SW480 (cell line): ENCODE measurements at regions not wholly inside any gene's neighbourhood (a gene's known extent, or its start where the extent isn't known, plus 50 kb on each side); places are given as distances from the start of the nearest gene placed in this dataset.
"Not testable (repeated sequence)": the region's sequence is repeated elsewhere in the genome, so short reads cannot be mapped to it uniquely, and the experiment has no call there.

Source experiments
- DNase-seq: peaks from one replicate; pipeline ENCODE4 v3.0.0-alpha.2; 2016; ENCODE audit warnings: low spot score

DNA sequence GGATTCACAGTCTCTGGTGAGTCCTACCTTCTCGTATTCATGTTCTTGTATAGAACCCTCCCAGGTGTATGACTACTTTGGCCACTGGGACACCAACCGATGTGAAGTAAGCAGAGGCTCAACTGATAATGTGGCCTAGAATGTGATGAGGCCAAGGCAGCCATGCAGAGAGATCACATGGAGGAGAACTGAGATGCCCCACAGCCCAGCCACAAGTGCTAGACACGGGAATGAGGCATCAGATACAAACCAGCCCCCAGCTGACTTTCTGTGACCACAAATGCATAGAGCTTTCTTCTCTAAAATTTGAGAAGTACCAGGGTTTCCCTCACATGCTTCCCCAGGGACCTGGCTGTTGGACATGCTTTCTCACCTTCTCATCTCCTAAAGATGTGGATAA is 375.7 kb downstream of the CCSER2 start:
- no peak for DNase-seq

DNA sequence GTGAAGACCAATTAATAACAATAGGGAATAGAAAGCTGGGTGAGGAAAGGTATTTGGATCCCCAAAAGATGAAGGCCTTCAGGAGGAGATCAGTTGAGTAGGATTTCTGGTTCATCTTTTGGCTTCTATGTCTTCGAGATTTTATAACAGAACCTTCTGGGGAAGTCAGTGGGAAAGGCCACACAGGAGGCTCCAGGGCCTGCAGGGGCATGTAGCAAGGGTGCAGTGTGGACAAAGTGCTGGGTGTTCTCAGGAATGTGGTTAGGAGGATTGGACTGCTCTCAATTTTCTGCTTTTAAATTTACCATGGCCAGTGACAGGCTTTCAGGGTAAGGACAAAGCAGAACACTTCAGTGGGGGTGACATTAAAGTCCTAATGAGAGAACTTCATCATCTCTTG is 378.0 kb downstream of the CCSER2 start:
- no peak for DNase-seq

DNA sequence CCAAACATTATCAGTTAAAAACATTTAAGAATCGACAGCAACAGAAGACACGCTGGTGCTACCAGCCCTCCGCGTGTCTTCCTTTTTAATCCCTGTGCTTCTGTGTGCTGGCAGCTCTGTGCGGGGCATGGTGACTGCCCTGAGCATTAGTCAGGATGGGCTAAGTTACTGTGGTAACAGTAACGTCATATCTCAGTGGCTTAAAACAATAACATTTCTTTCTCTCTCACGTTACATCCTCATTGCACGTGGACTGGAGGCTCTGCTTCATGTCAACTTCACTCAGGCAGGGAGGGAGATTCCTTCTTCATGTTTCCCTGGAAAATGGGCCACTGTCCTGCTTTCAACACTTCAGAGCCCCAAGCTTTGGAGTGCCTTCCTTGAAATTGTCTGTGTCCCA is 378.5 kb downstream of the CCSER2 start:
- no peak for DNase-seq

DNA sequence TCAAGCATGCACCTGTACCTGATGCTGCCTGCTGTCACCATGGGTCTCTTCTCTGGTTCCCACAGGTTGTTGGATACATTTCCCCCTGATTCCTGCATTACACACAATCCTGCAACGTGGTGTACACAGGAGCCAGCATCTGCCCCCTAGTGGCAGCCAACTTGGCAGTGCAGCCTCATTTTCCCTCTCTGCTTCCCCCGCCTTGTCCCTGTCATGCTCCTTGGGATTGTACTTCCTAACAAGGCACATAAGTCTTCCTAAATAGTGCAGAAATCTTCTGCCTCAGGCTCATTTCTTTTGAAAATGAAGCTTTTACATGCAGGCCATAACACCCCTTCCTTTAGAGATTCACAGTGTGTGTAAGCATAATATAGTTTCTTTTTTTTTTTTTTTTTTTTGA is 387.5 kb downstream of the CCSER2 start:
- DNase-seq, result peak; percentile 30

- no peak for DNase-seq
These were observed 390.7 kb downstream of the CCSER2 start for GRCh38 chr10:84718877-84719616.

DNA sequence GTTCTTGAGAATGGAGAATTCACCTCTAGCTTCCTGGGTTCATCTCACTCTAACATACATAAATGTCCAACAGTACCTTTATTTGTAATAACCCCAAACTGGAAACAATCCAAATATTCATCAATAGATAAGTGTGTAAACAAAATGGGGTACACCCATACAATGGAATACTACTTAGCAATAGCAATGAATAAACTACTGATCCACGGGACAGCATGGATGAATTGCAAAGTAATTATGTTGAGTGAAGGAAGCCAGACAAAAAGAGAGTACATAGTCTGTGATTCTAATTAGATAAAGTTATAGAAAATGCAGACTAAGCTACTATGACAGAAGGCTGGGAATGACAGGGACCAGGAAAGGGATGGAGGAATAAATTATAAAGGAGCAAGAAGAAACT is 391.3 kb downstream of the CCSER2 start:
- DNase-seq, result no peak

GRCh38 chr10:84727398-84727797 is 399.0 kb downstream of the CCSER2 start:
- no peak for DNase-seq

DNA sequence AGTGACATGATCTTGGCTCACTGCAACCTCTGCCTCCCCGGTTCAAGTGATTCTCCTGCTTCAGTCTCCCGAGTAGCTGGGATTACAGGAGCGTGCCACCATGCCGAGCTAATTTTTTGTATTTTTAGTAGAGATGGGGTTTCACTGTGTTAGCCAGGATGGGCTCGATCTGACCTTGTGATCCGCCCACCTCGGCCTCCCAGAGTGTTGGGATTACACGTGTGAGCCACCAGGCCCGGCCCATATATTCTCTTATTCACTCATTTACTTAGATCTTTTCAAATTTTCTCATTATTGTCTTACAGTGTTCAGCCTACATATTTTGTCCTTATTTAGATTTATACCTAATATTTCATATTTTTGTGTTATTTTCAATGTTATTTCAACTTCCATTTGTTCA is 410.7 kb downstream of the CCSER2 start:
- not testable (repeated sequence) for DNase-seq

DNA sequence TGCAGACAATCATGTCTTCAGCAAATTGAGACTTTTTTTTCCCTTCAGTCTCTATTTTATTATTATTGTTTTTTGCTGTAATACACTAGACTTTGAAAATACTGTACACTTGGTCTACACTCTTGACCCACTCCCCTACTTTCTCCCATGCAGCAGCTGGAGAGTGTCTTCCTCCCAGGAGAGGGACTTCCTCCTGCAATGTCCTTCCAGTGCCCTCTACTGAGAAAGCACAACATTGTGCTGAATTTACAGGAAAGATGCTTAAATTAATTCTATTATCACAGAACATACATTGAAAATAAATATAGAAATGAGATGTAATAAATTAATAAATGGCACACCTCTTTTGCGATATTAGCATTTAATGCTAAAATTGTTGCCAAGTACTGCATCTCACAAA is 411.3 kb downstream of the CCSER2 start:
- no peak for DNase-seq

- no peak for DNase-seq
These were observed 415.1 kb downstream of the CCSER2 start for GRCh38 chr10:84743483-84743882.

DNA sequence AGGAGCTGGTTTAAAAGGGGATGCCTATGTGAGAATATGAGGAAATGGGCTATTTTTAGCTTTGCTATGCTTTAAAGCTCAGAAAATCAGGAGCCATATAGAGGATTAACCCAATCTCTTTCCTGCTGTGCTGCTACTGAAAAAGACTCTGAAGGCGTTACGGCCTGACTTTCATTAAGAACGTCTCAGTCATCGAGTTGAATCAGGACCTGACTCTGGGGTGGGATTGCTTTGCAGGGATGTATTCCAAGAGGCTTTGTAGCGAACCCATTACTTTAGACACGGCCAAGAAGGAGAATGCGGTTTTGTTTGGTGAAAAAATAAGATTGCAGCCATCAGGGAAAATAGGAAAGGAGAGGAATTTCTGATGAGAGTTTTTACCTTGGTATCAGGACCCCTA is 426.9 kb downstream of the CCSER2 start:
- DNase-seq, result no peak

- DNase-seq, result not testable (repeated sequence)
These were observed 428.3 kb downstream of the CCSER2 start for GRCh38 chr10:84756653-84757052.

- DNase-seq, result peak; percentile 38
These were observed 433.7 kb downstream of the CCSER2 start for GRCh38 chr10:84761994-84762614.

DNA sequence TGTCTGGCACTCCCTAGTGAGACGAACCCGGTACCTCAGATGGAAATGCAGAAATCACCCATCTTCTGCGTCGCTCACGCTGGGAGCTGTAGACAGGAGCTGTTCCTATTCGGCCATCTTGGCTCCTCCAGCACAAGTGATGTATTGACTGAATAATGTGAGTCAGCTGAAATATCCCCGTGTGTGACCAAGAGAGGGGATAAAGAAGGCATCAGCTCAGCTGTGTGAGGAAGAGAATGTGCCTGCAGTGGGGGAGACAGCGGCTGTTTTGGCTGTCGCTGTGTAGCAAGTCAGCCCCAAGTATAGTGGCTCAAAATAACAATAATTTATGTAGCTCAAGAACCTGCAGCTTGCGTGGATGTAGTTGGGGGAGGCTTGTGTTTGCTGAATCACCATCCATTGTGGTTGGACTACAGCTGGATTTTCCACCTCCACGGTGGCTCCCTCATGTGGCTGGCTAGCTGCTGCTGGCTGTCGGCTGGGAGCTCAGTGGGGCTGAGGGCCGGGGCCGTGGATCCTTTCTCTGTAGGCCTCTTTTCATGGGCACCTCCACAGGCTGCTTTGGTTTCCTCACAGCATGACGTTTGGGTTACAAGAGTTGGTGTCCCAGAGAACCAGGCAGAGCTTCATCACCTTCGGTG is 434.5 kb downstream of the CCSER2 start:
- DNase-seq, result peak; percentile 35

DNA sequence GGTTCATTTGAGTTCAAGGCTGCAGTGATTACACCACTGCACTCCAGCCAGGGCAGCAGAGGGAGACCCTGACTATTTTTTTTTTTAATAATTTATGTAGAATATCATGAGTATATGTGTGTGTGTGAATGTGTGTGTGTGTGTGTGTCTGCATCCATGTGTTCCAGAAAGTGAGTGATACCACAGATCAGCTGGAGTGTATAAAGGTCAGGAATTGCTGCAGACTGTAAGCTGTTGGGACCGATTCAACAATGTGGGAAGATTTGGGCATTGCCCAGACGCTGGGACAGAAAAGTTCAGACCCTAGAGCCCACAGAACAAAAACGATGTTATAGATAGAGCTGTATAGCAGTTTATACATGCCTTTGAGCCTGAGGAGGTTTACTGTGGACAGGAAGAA is 435.6 kb downstream of the CCSER2 start:
- no peak for DNase-seq

DNA sequence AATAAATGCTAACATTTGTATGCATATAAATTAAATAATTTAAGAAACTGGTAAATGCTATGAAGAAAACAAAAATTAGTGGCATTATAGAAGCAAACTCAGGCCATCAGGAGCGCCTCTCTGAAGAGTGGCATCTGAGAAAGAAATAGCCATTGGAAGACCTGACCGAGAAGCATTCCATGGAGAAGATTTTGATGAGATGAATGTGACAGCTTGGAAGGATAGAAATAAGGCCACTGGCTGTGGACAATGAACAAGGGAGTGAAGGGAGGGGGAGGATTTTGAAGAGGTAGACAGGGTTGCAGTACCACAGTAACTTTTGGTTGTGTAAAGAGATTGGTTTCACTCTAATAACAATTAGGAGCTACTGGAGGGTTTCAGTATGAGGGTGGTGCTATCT is 436.7 kb downstream of the CCSER2 start:
- DNase-seq, result no peak

DNA sequence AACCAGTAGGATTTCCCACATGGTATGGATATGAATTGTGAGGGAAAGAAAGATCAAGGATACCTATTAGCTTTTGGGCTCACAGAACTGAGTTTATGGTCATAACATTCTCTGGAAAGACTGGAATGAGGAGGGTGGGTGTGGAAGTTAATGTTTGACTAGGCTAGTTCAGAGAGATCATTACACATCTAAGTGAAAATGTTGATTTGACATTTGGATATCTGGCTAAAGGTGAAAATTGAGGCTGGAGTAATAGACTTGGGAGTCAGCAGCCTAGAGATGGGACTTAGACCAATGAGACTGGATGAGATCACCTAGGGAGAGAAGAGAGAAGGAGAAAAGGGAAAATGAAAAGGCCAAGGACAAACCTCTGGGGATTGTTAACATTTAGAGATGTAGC is 437.3 kb downstream of the CCSER2 start:
- DNase-seq, result peak; percentile 20

GRCh38 chr10:84766923-84767322 is 438.5 kb downstream of the CCSER2 start:
- DNase-seq, result no peak

DNA sequence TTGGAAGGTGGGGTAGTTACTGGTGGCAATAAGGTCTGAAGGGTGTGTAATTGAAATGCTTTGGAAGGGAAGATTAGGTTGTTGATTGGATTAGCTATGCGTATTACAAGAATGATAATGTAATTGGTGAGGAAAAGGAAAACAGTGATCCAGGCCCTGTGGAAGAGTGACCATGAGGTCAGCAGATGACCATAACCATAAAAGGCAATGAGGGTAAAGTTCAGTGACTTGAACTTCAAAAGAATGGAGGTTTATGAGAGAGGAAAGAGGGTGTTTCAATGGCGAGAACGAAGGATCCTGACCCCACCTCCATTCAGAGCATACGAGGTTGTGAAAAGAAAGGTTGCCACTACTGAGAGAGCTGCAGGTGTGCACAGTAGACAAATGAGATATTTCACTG is 439.7 kb downstream of the CCSER2 start:
- DNase-seq, result no peak

DNA sequence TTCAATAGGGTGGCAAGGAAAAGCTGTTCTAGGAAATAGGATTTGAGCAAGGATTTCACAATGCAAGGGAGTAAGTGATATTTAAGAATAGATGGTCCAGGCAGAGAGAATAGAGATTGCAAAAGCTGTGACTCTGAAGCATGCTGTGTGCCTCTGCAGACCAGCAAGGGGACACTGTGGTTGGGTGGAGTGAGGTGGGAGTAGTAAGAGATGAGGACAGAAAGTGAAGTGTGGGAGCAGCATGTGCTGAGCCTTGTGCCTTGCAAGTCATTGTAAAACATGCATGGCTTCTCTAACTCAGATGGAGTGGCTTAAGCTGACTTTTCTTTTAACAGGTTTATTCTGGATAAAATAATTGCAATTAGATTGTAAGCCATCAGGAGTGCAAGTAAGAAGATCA is 442.4 kb downstream of the CCSER2 start:
- DNase-seq, result no peak

DNA sequence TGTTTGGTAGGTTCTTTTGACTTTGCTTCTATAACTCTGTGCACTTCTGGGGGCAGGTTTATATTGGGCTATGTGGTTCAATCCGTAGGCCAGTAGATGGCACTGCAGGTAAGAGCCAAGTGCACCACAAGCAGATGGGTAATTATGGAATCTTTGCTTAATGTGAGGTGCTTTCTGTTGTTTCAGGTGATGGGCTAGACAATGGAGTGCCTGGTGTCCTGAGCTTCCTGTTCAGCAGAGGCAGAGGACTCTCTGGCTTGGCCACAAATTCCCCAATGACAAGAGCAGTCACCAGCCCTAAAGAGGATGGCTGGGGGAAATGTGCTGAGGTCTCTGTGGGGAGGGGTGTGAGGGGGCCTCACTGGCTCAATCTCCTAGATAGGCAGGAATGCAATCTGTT is 455.0 kb downstream of the CCSER2 start:
- peak; percentile 51 for DNase-seq

DNA sequence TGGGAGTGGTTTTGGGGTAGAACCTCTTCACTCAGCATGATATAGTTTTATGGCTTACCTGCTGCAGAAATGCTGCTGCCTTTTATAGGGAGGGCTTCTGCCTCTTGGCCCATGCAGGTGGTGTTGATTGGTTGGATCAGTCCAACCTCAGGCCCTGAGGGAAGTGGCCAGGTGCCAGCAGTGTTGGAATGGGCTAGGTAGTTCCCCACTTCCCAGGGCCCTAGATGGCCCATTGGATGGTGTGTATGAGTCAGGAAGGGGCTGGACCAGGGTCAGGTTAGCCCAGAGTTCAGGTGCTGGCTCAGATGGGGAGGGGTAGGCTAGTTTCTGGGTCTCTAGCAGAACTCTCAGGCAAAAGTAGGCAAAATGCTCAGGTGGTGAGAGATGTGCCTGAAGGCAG is 455.5 kb downstream of the CCSER2 start:
- DNase-seq, result no peak

DNA sequence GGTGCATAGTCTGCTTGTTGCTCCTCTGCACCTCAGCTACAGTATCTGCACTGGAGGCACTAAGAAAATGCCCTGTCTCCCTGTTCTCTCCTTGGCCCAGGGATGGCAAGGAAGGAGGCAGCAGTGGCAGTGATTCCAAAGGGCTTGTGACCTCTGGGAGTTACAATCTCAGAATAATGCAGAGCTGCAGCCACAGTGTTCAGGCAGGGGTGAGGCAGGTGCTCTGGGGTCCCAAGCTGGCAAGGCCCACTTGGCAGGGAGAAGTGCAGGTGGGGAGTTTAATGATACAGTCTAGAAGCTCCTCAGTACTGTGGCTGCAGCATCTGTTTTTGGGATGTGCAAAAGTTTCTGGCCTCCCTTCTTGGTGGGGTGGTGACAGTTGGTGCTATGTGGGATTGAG is 456.4 kb downstream of the CCSER2 start:
- no peak for DNase-seq

DNA sequence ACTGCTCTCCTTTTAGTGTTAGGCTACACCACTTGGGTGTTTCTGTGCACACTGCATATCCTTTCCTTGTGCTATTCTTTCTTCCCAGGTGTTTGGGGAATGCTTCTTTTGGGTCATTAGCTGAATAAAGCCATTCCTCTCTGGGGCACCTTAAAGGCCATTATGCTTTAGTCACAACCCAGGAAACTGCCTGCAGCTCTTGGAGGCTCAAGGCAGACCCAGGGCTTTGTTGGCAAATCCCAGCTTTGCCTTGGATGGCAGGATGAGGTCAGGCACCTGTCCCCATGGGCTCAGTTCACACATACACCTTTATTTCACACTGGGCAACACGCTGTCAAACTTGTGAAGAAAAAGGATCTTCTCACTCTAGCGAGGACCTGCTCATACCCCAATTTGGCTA is 460.6 kb downstream of the CCSER2 start:
- DNase-seq, result no peak
